HG03457 (cell line): ENCODE measurements at regions not wholly inside any gene's neighbourhood (a gene's known extent, or its start where the extent isn't known, plus 50 kb on each side); places are given as distances from the start of the nearest gene placed in this dataset.
A peak's percentile ranks its signal among the peaks of the same experiment; 100 is the strongest.
"Not testable (repeated sequence)": the region's sequence is repeated elsewhere in the genome, so short reads cannot be mapped to it uniquely, and the experiment has no call there.

Source experiments
- ATAC-seq: cut with Tn5 transposase; IDR thresholded peaks from one replicate; pipeline ENCODE4 v1.9.1; 2021; ENCODE audit warnings: moderate number of reproducible peaks; ENCODE audit not compliant: unreplicated experiment

DNA sequence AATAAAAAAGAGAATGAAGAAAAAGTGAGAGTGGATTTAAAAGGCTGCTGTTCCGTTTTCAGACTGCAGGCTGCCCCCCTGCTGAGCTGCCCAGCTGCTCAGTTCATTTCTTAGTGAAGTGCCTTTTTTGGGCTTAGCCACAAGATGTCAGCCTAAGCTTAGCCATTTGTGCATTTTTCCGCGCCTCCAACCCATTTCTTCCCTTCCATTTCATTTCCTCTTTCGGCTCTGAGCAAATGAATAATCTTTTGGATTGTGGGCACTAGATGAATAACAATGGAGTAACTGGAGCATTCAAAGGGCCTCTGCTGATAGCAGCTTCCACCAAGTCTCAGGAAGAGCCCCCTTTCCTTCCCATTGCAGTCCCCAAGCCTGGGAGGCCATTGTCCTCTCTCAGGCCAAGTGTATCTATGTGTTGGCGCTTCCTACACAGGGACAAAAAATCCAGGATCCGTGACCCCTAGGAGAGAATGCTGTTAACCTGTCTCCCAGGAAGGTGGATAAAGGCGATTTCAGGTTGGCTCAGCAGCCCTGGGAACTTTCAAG lies 83.5 kb upstream of the SPTLC3 start:
- ATAC-seq, result peak; percentile 88

DNA sequence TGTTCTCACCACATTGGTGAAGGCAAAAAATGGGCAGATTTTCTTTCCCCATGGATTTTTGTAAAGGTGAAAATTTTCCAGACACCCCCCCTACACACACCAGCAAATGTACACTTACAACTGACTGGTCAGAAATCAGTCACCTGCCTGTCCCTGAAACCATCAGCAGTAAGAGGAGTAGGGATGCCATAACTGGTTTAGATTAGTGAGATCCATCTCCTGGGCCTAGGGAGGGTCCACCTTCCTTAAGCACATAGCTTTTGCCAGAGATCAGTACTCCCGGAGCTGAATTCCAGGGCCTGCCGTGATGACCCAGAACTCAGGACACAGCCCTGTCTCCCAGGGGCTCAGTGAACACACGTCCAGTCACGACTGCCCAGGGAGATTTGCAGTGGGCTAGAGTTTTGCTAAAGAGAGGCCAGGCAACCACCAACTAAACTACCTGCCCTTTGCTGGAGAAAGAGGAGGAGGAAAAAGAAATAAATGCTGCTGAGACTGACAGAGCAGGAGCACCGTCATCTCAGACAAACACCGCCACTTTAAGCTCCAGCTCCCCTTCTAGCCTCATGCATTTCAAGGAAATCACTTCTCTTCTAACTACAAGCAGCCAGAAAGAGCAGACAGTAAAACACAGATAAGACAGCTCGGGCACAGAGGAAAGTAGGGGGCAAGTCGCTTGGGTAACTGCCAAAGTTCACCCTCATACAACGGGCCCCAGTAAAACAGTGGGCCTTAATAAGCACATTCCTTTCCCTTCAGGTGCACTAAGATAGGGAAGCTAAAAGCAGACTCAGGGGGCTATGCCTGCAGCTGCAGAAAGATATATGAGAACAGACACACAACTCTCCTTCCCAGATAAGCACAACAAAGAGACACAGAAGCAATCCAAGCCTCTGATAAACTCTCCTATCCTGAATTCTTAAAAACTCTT lies 82.6 kb upstream of the SPTLC3 start:
- ATAC-seq, result no peak

DNA sequence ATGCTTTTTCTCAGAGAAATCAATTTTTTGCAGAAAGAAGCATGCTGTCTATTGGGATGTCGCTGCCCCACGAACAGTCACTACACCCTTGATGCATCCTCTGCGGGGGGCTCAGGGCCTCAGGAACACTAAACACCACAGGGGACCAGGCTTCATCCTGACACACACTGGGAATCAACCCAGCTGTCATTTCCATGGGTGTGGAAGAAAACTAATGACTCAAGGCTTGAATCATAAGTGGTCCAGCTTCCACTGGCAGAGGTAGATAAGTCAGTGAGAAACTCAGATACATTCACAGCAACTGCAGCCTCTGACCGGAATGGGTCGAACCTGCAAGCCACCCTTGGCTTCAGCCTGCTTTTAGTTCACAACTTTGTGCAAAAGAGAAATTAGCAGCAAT lies 81.3 kb upstream of the SPTLC3 start:
- no peak for ATAC-seq

DNA sequence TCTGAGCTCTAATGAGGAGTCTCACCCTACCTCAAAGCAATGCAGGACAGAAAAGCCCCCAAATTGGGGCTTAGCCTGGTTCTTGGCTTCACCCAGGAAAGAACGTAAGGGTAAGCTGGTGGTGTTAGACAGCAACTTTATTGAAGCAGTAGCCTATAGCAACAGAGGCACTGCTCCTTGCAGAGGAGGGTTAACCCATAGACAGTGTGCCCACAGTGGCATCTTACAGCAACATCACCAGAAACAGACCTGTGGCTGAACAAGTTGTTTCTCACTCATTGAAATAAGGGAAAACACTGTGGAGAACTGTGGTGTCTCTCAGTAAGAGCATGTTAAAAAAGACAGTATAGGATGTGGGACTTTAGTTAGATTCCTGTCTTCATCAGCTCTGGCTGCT lies 80.4 kb upstream of the SPTLC3 start:
- ATAC-seq, result no peak

GRCh38 chr20:12928755-12929401 lies 79.9 kb upstream of the SPTLC3 start:
- ATAC-seq, result no peak

GRCh38 chr20:12936020-12936419 lies 72.8 kb upstream of the SPTLC3 start:
- no peak for ATAC-seq

GRCh38 chr20:12936524-12936923 lies 72.2 kb upstream of the SPTLC3 start:
- no peak for ATAC-seq

GRCh38 chr20:12941025-12941424 lies 67.7 kb upstream of the SPTLC3 start:
- ATAC-seq, result no peak

DNA sequence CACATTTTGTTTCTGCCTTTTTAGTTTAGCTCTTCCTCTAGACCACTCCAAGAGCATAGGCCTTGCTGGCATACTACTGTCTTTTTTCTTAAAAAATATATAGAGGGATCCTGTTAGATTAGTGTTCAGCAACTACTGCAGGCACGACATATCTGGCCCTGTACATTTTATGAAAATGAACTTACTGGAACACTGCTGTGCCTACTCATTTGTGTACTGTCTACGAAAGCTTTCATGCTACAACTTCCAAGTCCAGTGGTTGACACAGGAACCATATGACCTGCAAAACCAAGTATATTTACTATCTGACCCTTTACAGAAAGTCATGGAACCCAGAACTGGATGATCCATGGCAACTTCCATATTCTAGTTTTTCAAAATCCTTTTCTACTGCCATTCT lies 66.6 kb upstream of the SPTLC3 start:
- ATAC-seq, result no peak

GRCh38 chr20:12946789-12947188 lies 62.0 kb upstream of the SPTLC3 start:
- ATAC-seq, result no peak

DNA sequence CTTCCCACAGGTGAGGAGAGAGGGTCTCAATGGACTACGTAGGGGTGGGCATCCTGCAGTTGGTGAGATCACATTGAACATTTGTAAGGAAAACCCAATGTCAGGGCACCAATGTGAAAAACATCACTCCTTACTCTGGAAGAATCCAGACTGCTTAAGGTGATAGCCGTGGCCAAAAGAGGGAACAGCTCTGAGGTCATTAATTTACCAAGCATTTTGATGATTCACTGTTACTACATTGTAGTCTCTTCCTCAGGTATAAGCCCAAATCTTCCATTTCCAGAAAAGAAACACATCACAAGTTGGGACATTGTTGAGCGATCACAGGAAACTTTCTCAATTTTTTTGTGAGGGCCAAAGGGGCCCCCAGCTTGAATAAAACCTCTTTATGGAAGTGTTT lies 61.1 kb upstream of the SPTLC3 start:
- no peak for ATAC-seq

DNA sequence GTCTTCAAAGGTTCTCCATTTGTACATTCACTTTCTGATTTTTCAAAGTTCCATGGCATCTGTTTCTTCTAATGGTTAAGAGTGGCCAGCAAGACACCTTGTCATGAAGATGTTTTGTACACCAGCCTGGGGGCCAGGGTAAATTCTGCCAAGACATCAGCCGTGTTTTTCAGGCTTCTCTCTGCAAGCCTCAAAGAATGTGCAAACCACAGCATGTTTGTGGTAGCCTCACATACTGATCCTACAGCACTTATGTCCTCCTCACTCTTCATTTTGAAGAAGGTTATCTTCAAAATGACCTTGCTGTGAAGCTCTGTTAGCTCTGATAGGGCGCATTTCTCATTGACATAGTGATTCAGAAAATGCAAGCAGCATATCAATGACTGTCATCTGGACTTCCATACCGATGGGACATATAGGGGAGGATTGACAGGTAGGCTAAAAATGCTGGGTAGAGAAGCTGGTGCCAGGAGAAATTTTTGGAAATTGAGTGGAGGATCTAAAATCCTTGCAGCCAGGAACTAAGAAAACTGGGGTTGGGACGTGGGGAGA lies 59.3 kb upstream of the SPTLC3 start:
- no peak for ATAC-seq

- not testable (repeated sequence) for ATAC-seq
Observed at GRCh38 chr20:12954254-12954653, 54.5 kb upstream of the SPTLC3 start.

DNA sequence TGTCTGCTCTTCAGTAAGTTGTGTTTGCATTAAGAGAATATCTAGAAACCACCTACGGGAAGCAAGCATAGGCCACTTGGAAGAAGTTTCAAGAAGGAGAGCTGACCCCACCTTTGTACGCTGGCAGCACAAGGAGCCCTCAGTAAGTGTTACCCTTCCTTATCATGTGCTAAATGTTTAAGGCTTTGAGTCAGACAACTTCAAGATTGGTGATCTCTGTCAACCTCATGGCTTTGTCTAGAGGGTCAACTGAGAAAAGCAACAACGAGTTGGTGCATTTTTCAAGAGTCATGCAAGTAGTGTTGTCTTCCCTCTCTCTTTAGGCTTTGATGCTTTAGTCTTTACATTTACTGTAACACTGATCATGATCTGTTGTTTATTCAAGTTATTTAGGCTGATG lies 53.2 kb upstream of the SPTLC3 start:
- ATAC-seq, result no peak

DNA sequence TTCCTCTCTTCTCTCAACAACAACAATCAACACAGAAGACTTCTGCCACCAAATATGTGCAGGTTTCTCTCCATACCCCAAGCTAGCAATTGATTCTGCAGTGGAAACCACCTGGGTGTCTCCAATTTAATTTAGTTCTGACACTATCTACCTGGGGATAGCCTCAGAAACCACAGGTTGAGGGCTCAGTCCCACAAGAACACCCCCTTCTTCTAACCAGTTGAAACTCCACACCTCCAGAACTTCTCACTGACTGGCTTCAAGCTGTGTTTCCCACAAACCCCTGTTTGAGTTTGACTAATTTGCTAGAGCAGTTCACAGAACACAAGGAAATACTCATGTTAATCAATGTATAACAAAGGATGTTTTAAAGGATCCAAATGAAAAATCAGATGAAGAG lies 52.5 kb upstream of the SPTLC3 start:
- no peak for ATAC-seq

DNA sequence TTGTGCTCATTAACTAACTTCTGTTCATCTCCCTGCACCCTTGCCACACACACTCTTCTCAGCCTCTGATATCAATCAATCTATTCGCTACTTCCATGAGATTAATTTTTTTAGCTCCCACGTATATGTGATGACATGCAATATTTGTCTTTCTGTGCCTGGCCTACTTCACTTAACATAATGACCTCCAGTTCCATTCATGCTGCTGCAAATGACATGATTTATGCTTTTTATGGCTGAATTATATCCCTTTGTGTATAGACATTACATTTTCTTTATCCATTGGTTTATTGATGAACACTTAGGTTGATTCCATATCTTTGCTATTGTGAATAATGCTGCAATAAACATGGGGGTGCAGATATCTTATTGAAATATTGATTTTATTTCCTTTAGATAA lies 50.8 kb upstream of the SPTLC3 start:
- no peak for ATAC-seq
